Lung (tissue), 11 donors: ENCODE measurements at regions not wholly inside any gene's neighbourhood (a gene's known extent, or its start where the extent isn't known, plus 50 kb on each side); places are given as distances from the start of the nearest gene placed in this dataset.

Experiments
- ATAC-seq: fragments of 200-7000 bp; cut with Tn5 transposase; one replicate; pipeline ENCODE4 v1.9.1; 2020; ENCODE audit warnings: moderate number of reproducible peaks; ENCODE audit not compliant: insufficient read depth, low FRiP score
- DNase-seq, 3 donors: peaks; one replicate each; pipeline ENCODE4 v3.0.0-alpha.2; 2013 to 2017
- H3K27ac ChIP-seq, 2 donors: one replicate each; pipeline ENCODE4 v1.5.1; 2013; ENCODE audit warnings: mild to moderate bottlenecking in 2 of 2, moderate library complexity in 2 of 2, control low read depth in 1 of 2, inconsistent platforms in 1 of 2, low read depth in 1 of 2, low read length in 1 of 2
- H3K27me3 ChIP-seq, 3 donors: one replicate each; pipeline ENCODE4 v1.5.1; 2013; ENCODE audit warnings: low read length in 2 of 3; ENCODE audit not compliant: control insufficient read depth in 3 of 3, insufficient read depth in 3 of 3
- H3K36me3 ChIP-seq, 4 donors: one replicate each; pipeline ENCODE4 v1.5.1; 2013; ENCODE audit warnings: low read length in 4 of 4, mild to moderate bottlenecking in 1 of 4, moderate library complexity in 1 of 4; ENCODE audit not compliant: control insufficient read depth in 4 of 4, insufficient read depth in 4 of 4
- H3K4me1 ChIP-seq, 5 donors: one replicate each; pipeline ENCODE4 v1.5.1; 2013; ENCODE audit warnings: low read length in 5 of 5, mild to moderate bottlenecking in 2 of 5, moderate library complexity in 1 of 5; ENCODE audit not compliant: control insufficient read depth in 5 of 5, insufficient read depth in 5 of 5
- H3K4me3 ChIP-seq: one replicate; pipeline ENCODE4 v1.5.1; 2013; ENCODE audit warnings: mild to moderate bottlenecking, control low read depth, moderate library complexity
- H3K9ac ChIP-seq, 2 donors: one replicate each; pipeline ENCODE4 v1.5.1; 2013; ENCODE audit warnings: low read length in 2 of 2, control low read depth in 1 of 2; ENCODE audit not compliant: insufficient read depth in 1 of 2
- H3K9me3 ChIP-seq, 4 donors: one replicate each; pipeline ENCODE4 v1.5.1; 2013; ENCODE audit warnings: low read length in 3 of 4, mild to moderate bottlenecking in 1 of 4, moderate library complexity in 1 of 4; ENCODE audit not compliant: control insufficient read depth in 4 of 4, insufficient read depth in 3 of 4
- WGBS, 2 donors: extraction: QIAGEN DNeasy Blood & Tissue Kit; methylation state at CpG; one replicate each; pipeline ENCODE4 v1.1.7; 2013; 5-methylcytosine and 5-hydroxymethylcytosine counted together
- TF ChIP-seq, protein P1 (sequence below): IDR thresholded peaks from 2 replicates; pipeline ENCODE4 v1.5.1; 2012; ENCODE audit warnings: mild to moderate bottlenecking; ENCODE audit errors: control extremely low read depth, extremely low read depth
- donor health status: control.
- donor health status: control.
- donor health status: Bipolar disorder and iron deficiency.
- donor health status: healthy.
- donor health status: DM: yes; HTN: yes; CAD: no.

DNA sequence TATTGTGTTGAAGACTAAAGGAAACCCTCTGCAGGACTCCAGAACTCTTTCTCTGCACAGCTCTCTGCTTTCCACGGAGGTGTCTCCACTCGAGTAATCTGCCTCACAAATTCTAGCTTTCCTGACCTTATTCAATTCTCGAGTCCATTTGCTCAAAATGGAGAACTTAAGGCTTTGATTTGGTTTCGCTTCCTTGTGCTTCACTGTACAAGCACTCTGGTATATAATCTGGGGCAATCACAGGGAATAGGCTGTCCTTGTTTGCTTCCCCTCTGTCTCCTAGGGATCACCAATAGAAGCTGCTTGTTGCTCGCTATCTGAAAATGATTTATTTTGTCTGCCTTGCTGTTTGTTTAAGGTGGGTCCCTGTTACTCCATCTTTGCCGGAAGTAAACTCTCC is 129.1 kb upstream of the DOCK10 start:
- H3K4me3 ChIP-seq: no peak overlapping the region
- DNase-seq (no peak), ATAC-seq (peak; percentile 69)
- no peaks in the 10 kb centered on the region for H3K9me3 ChIP-seq
- no peak overlapping the region for H3K27ac ChIP-seq
- no peaks in the 10 kb centered on the region for H3K27me3 ChIP-seq
- H3K9ac ChIP-seq: no peak overlapping the region
- TF ChIP-seq, protein P1, sequence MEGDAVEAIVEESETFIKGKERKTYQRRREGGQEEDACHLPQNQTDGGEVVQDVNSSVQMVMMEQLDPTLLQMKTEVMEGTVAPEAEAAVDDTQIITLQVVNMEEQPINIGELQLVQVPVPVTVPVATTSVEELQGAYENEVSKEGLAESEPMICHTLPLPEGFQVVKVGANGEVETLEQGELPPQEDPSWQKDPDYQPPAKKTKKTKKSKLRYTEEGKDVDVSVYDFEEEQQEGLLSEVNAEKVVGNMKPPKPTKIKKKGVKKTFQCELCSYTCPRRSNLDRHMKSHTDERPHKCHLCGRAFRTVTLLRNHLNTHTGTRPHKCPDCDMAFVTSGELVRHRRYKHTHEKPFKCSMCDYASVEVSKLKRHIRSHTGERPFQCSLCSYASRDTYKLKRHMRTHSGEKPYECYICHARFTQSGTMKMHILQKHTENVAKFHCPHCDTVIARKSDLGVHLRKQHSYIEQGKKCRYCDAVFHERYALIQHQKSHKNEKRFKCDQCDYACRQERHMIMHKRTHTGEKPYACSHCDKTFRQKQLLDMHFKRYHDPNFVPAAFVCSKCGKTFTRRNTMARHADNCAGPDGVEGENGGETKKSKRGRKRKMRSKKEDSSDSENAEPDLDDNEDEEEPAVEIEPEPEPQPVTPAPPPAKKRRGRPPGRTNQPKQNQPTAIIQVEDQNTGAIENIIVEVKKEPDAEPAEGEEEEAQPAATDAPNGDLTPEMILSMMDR: no peak
- WGBS, 2 donors: 61 to 75% methylated on average over 6 of the region's 6 CpGs
- no peaks in the 10 kb centered on the region for H3K36me3 ChIP-seq
- no peaks in the 10 kb centered on the region for H3K4me1 ChIP-seq

DNA sequence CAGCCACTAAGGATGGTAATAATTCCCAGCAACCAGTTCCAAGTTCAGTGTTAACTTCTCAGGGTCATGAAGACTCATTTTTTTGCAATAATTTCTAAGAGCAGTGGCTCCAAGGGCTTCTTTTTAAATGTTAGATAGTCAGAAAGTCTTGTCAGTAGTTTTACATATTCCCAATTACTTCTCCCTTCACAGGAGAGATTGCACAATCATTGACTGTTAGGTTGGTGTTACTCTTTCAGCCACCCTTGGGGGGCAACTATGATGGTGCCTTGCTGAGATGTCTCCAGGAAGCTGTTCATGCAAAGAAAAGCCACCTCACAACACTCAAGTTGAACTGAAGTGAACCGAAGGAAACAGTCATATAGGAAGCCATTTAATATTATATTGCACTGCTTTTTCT is 127.9 kb upstream of the DOCK10 start:
- H3K9me3 ChIP-seq: no peaks in the 10 kb centered on the region
- no peak overlapping the region for H3K4me3 ChIP-seq
- 85 to 93% methylated on average over 1 of the region's 1 CpG for WGBS, 2 donors
- H3K27ac ChIP-seq: no peak overlapping the region
- no peak overlapping the region for H3K9ac ChIP-seq
- TF ChIP-seq, protein P1: no peak
- DNase-seq: no peak
- ATAC-seq: no peak
- H3K27me3 ChIP-seq: no peaks in the 10 kb centered on the region
- H3K36me3 ChIP-seq: no peaks in the 10 kb centered on the region
- no peaks in the 10 kb centered on the region for H3K4me1 ChIP-seq

DNA sequence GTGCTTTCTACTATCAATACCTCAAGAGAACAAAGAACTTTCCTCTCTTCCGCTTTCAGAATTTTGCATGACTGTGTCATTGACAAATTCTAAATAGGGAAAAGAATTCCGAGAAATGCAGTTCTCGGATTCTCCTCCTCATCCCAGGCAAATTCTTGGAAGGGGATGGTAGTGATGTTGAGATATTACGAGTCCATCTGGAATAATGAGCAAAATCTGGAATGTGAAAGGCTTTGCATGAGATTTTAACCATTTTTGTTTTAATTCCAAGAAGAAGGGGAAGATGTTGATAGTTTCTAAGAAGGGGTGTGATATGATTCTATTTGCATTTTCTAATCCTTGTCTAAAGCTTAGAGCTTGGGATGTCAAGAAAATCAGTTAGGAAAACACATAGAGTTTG is 127.1 kb upstream of the DOCK10 start:
- H3K4me1 ChIP-seq: no peaks in the 10 kb centered on the region
- TF ChIP-seq, protein P1: no peak
- no peak overlapping the region for H3K4me3 ChIP-seq
- no peak overlapping the region for H3K27ac ChIP-seq
- WGBS, 2 donors: 71 to 86% methylated on average over 4 of the region's 4 CpGs
- no peaks in the 10 kb centered on the region for H3K36me3 ChIP-seq
- ATAC-seq: no peak
- no peaks in the 10 kb centered on the region for H3K9me3 ChIP-seq
- no peaks in the 10 kb centered on the region for H3K27me3 ChIP-seq
- DNase-seq: no peak
- no peak overlapping the region for H3K9ac ChIP-seq

DNA sequence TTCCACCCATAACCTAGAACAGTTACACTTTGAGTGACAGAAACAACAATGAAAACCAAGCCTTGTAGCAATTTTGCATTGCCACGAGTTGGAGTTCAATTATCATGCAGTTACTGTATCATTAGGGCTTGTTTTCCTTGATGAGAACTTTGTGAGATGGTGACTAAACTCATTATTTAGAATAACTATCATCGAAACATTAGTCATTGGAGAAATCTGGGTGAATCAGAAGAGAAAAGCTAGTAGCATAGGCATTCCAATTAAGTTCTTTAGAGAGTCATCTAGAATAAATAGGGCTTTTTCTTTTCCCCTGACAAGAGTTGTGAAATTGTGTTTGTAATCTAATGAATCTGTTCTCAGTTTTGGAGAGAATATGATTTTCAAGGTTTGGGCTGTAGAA is 122.8 kb upstream of the DOCK10 start:
- Histone ChIP-seq H3K9me3 (no peaks in the 10 kb centered on the region), H3K27ac (no peak overlapping the region), H3K4me1 (no peaks in the 10 kb centered on the region), H3K9ac (no peak overlapping the region), H3K4me3 (no peak overlapping the region), H3K27me3 (no peaks in the 10 kb centered on the region), H3K36me3 (no peaks in the 10 kb centered on the region)
- DNase-seq (no peak), ATAC-seq (no peak)
- 60 to 63% methylated on average over 2 of the region's 2 CpGs for WGBS, 2 donors
- TF ChIP-seq, protein P1: no peak
